MM.1S (cell line): ENCODE measurements at regions not wholly inside any gene's neighbourhood (a gene's known extent, or its start where the extent isn't known, plus 50 kb on each side); places are given as distances from the start of the nearest gene placed in this dataset.

Experiments used
- DNase-seq: peaks from one replicate; pipeline ENCODE4 v3.0.0-alpha.2; 2015
- H2AFZ ChIP-seq: fragments of 300-600 bp; sonication (generic); 2 replicates; pipeline ENCODE4 v1.6.0; 2016; ENCODE audit warnings: antibody characterized with exemption, low read length
- H3F3A ChIP-seq: fragments of 300-600 bp; sonication (generic); 2 replicates; pipeline ENCODE4 v1.6.1; 2016; ENCODE audit warnings: mild to moderate bottlenecking, antibody characterized with exemption, low read length, moderate library complexity, mixed read lengths; ENCODE audit not compliant: insufficient read depth
- H3K27ac ChIP-seq: fragments of 300-600 bp; sonication (generic); 2 replicates; pipeline ENCODE4 v1.5.1; 2016; ENCODE audit warnings: mild to moderate bottlenecking, low read length
- H3K27me3 ChIP-seq: fragments of 300-600 bp; sonication (generic); replicated peaks from 2 replicates; pipeline ENCODE4 v1.6.0; 2016; ENCODE audit warnings: low read length; ENCODE audit not compliant: insufficient read depth
- H3K36me3 ChIP-seq: fragments of 300-600 bp; sonication (generic); replicated peaks from 2 replicates; pipeline ENCODE4 v1.6.1; 2016; ENCODE audit warnings: mild to moderate bottlenecking, low read length, mixed read lengths; ENCODE audit not compliant: insufficient read depth
- H3K4me1 ChIP-seq: fragments of 300-600 bp; sonication (generic); 2 replicates; pipeline ENCODE4 v1.6.1; 2016; ENCODE audit warnings: low read length, mixed read lengths
- H3K4me2 ChIP-seq: fragments of 300-600 bp; sonication (generic); 2 replicates; pipeline ENCODE4 v1.6.0; 2016; ENCODE audit warnings: low read depth, low read length
- H3K4me3 ChIP-seq: fragments of 300-600 bp; sonication (generic); 2 replicates; pipeline ENCODE4 v1.5.1; 2016; ENCODE audit warnings: low read length, mixed read lengths
- H3K79me2 ChIP-seq: fragments of 300-600 bp; sonication (generic); 2 replicates; pipeline ENCODE4 v1.6.1; 2016; ENCODE audit warnings: mixed run types, low read length, mixed read lengths
- H3K9ac ChIP-seq: fragments of 300-600 bp; sonication (generic); 2 replicates; pipeline ENCODE4 v1.6.1; 2016; ENCODE audit warnings: low read length, mixed read lengths
- H3K9me2 ChIP-seq: fragments of 300-600 bp; sonication (generic); replicated peaks from 2 replicates; pipeline ENCODE4 v1.6.1; 2016; ENCODE audit warnings: mild to moderate bottlenecking, low read length, mixed read lengths; ENCODE audit not compliant: insufficient read depth
- H3K9me3 ChIP-seq: fragments of 300-600 bp; sonication (generic); replicated peaks from 2 replicates; pipeline ENCODE4 v1.6.1; 2016; ENCODE audit warnings: mild to moderate bottlenecking, low read length, mixed read lengths; ENCODE audit not compliant: insufficient read depth
- H4K20me1 ChIP-seq: fragments of 300-600 bp; sonication (generic); 2 replicates; pipeline ENCODE4 v1.6.1; 2016; ENCODE audit warnings: mild to moderate bottlenecking, low read length, moderate library complexity, mixed read lengths; ENCODE audit not compliant: insufficient read depth
- CTCF ChIP-seq: fragments of 300-600 bp; sonication (generic); IDR thresholded peaks from 2 replicates; pipeline ENCODE4 v1.5.1; 2016; ENCODE audit warnings: antibody characterized with exemption, low read length, mixed read lengths
- EZH2 ChIP-seq: fragments of 300-600 bp; sonication (generic); optimal IDR thresholded peaks from 2 replicates; pipeline ENCODE3; 2017; ENCODE audit warnings: low read depth, mild to moderate bottlenecking, antibody characterized with exemption, low read length, mixed read lengths
- EZH2phosphoT487 ChIP-seq: fragments of 300-600 bp; sonication (generic); IDR thresholded peaks from 2 replicates; pipeline ENCODE4 v1.6.1; 2018; ENCODE audit warnings: antibody characterized with exemption, low read length

- no peaks in the 10 kb centered on the region for H3F3A ChIP-seq
- H3K4me1 ChIP-seq, result no peaks in the 10 kb centered on the region
- TF ChIP-seq EZH2 (no peak), EZH2phosphoT487 (no peak), CTCF (no peak)
- no peak overlapping the region for H3K27ac ChIP-seq
- H3K27me3 ChIP-seq, result no peaks in the 10 kb centered on the region
- H4K20me1 ChIP-seq, result no peaks in the 10 kb centered on the region
- H3K9me2 ChIP-seq, result no peaks in the 10 kb centered on the region
- H3K9ac ChIP-seq, result no peak overlapping the region
- DNase-seq, result no peak
- H3K9me3 ChIP-seq, result no peaks in the 10 kb centered on the region
- H2AFZ ChIP-seq, result no peak overlapping the region
- H3K79me2 ChIP-seq, result no peaks in the 10 kb centered on the region
- no peaks in the 10 kb centered on the region for H3K36me3 ChIP-seq
- no peak overlapping the region for H3K4me3 ChIP-seq
- no peak overlapping the region for H3K4me2 ChIP-seq
Observed at GRCh38 chr3:31064021-31064420, 169.6 kb upstream of the GADL1 start.

DNA sequence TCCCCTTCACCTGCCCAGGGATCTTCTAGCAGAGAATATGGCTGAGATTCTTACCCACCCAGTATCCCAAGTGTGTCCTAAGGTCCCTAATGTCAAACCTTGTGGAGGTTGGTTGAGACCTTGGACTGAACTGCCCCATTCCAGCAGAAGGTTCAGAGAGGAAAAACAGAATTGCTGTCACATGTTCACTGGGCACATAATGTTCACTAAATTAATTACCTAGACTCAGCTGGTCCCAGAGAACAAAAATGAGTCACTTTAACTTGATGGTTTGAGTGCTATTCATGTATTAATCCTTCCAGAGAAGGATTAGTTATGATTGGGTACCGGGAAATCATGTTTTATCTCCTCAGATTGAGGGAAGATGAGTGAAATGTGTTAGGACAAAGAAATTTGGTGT lies 171.3 kb upstream of the GADL1 start:
- Histone ChIP-seq H3K9me3 (no peaks in the 10 kb centered on the region), H3K4me1 (no peaks in the 10 kb centered on the region), H3F3A (no peaks in the 10 kb centered on the region), H3K27ac (no peak overlapping the region), H3K27me3 (no peaks in the 10 kb centered on the region), H3K4me2 (no peak overlapping the region), H4K20me1 (no peaks in the 10 kb centered on the region), H3K36me3 (no peaks in the 10 kb centered on the region), H3K9ac (no peak overlapping the region), H3K9me2 (no peaks in the 10 kb centered on the region), H3K79me2 (no peaks in the 10 kb centered on the region), H2AFZ (no peak overlapping the region), H3K4me3 (no peak overlapping the region)
- no peak for DNase-seq
- TF ChIP-seq EZH2phosphoT487 (no peak), CTCF (no peak), EZH2 (no peak)

- Histone ChIP-seq H3K9ac (no peak overlapping the region), H3K36me3 (no peaks in the 10 kb centered on the region), H3K27ac (no peak overlapping the region), H3K4me3 (no peak overlapping the region), H2AFZ (no peak overlapping the region), H3K9me3 (no peaks in the 10 kb centered on the region), H3K79me2 (no peaks in the 10 kb centered on the region), H3K4me2 (no peak overlapping the region), H3K27me3 (no peaks in the 10 kb centered on the region), H4K20me1 (no peaks in the 10 kb centered on the region), H3K4me1 (no peaks in the 10 kb centered on the region), H3F3A (no peaks in the 10 kb centered on the region), H3K9me2 (no peaks in the 10 kb centered on the region)
- DNase-seq, result no peak
- TF ChIP-seq CTCF (no peak), EZH2 (no peak)
Observed at GRCh38 chr3:31067004-31067403, 172.5 kb upstream of the GADL1 start.

GRCh38 chr3:31075471-31075870 lies 181.0 kb upstream of the GADL1 start:
- Histone ChIP-seq H3K27ac (no peak overlapping the region), H4K20me1 (no peaks in the 10 kb centered on the region), H3K9me2 (no peaks in the 10 kb centered on the region), H3K36me3 (no peaks in the 10 kb centered on the region), H3K27me3 (no peaks in the 10 kb centered on the region), H3F3A (no peaks in the 10 kb centered on the region), H3K4me3 (no peak overlapping the region), H3K9me3 (no peaks in the 10 kb centered on the region), H3K9ac (no peak overlapping the region), H3K4me2 (no peak overlapping the region), H3K79me2 (no peaks in the 10 kb centered on the region), H2AFZ (no peak overlapping the region), H3K4me1 (no peaks in the 10 kb centered on the region)
- no peak for TF ChIP-seq CTCF
- no peak for TF ChIP-seq EZH2phosphoT487
- TF ChIP-seq EZH2, result no peak
- no peak for DNase-seq
